Natural killer cell treated with Interleukin-12 subunit alpha and Interleukin-12 subunit beta and Interleukin-15 and Interleukin-18, amount 100 ng/mL, for 72 hours (primary cell): ENCODE measurements at regions not wholly inside any gene's neighbourhood (a gene's known extent, or its start where the extent isn't known, plus 50 kb on each side); places are given as distances from the start of the nearest gene placed in this dataset.

Experiments used
- ATAC-seq, 2 donors: fragments of 150-1000 bp; cut with Tn5 transposase in 1 of 2; sonication (Bioruptor Pico), chemical (Tn5 transposase) in 1 of 2; 2 replicates each; pipeline ENCODE4 v1.10.0; 2021
- DNase-seq: peaks from one replicate; pipeline ENCODE4 v3.0.0; 2022; ENCODE audit warnings: low spot score
- H3K27ac Mint-ChIP-seq, 2 donors: 1 replicate in 1 of 2; 2 replicates in 1 of 2; pipeline ENCODE4 v1.8.0; 2022; ENCODE audit warnings: mixed read lengths in 2 of 2, mild to moderate bottlenecking in 1 of 2, moderate library complexity in 1 of 2
- H3K27me3 Mint-ChIP-seq, 2 donors: 1 replicate in 1 of 2; 2 replicates in 1 of 2; pipeline ENCODE4 v1.8.0; 2022; ENCODE audit warnings: mixed read lengths in 2 of 2
- H3K36me3 Mint-ChIP-seq: one replicate; pipeline ENCODE4 v1.8.0; 2022; ENCODE audit warnings: mixed read lengths
- H3K4me1 Mint-ChIP-seq, 2 donors: 1 replicate in 1 of 2; 2 replicates in 1 of 2; pipeline ENCODE4 v1.8.0; 2022; ENCODE audit warnings: low read depth in 2 of 2, mixed read lengths in 2 of 2, mild to moderate bottlenecking in 1 of 2
- H3K4me3 Mint-ChIP-seq: one replicate; pipeline ENCODE4 v1.8.0; 2022; ENCODE audit warnings: mixed read lengths
- H3K9me3 Mint-ChIP-seq: 2 replicates; pipeline ENCODE4 v1.8.0; 2022; ENCODE audit warnings: mixed read lengths

DNA sequence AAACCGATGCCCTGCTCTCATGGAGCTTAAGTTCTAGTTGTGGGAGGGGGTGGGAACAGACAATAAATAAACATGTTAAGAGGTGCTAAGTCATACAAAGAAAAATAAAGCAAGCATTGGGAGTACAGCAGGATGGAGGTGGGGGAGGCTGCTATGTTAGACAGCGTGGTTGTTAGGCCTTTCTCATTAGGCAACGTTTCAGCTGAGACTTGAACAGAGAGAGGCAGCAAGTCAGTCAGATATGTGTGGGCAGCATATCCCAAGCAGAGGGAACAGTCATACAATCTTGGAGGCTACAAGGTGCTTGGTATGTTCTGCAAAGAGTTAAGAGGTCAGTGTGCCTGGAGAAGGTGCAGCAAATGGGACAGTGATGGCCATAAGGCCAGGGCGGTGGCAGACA lies 97.7 kb upstream of the CCDC196 start:
- H3K36me3 Mint-ChIP-seq = no peaks in the 10 kb centered on the region
- H3K27me3 Mint-ChIP-seq = peaks cover 18 to 38% of the 10 kb centered on the region in 2 donors
- no peak for DNase-seq
- no peaks in the 10 kb centered on the region for H3K4me1 Mint-ChIP-seq
- H3K9me3 Mint-ChIP-seq = no peaks in the 10 kb centered on the region
- no peak overlapping the region for H3K4me3 Mint-ChIP-seq
- H3K27ac Mint-ChIP-seq = no peak overlapping the region
- no peak for ATAC-seq

- H3K9me3 Mint-ChIP-seq = no peaks in the 10 kb centered on the region
- H3K4me3 Mint-ChIP-seq = no peak overlapping the region
- DNase-seq (no peak), ATAC-seq (no peak)
- no peaks in the 10 kb centered on the region for H3K36me3 Mint-ChIP-seq
- H3K27me3 Mint-ChIP-seq = peaks cover 18 to 38% of the 10 kb centered on the region in 2 donors
- no peak overlapping the region for H3K27ac Mint-ChIP-seq
- H3K4me1 Mint-ChIP-seq = no peaks in the 10 kb centered on the region
Measured at GRCh38 chr14:66389481-66389880, 96.7 kb upstream of the CCDC196 start.

DNA sequence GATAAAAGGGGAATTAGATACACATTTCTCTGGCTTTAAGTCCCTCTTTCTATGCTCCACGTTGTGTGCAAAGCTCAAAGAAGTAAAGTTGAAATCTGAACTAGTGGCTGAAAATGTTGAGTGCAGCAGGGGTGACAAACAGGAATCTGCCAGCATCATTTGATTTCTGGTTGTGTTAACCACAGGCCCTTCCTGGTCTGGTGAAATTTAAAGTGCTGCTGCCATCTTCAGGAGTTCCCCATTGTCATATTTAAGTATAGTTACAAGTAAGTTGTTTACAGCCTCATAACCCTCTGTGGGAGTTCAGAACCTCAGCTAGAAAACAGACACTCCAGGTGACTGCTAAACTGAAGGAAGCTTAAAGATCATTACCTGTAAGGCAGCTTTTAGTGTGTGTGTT lies 90.9 kb upstream of the CCDC196 start:
- peaks cover 7% of the 10 kb centered on the region in 2 donors for H3K4me1 Mint-ChIP-seq
- H3K4me3 Mint-ChIP-seq = no peak overlapping the region
- ATAC-seq = peak; percentile 62 to 70
- H3K27ac Mint-ChIP-seq = no peak overlapping the region
- peaks cover 10 to 15% of the 10 kb centered on the region in 2 donors for H3K27me3 Mint-ChIP-seq
- DNase-seq = no peak
- no peaks in the 10 kb centered on the region for H3K36me3 Mint-ChIP-seq
- no peaks in the 10 kb centered on the region for H3K9me3 Mint-ChIP-seq

- no peak overlapping the region for H3K27ac Mint-ChIP-seq
- DNase-seq (no peak), ATAC-seq (no peak)
- H3K27me3 Mint-ChIP-seq = peaks cover 10 to 13% of the 10 kb centered on the region in 2 donors
- H3K36me3 Mint-ChIP-seq = no peaks in the 10 kb centered on the region
- H3K9me3 Mint-ChIP-seq = no peaks in the 10 kb centered on the region
- H3K4me1 Mint-ChIP-seq = peaks cover 7% of the 10 kb centered on the region in 2 donors
- no peak overlapping the region for H3K4me3 Mint-ChIP-seq
Measured at GRCh38 chr14:66396164-66396563, 90.0 kb upstream of the CCDC196 start.

GRCh38 chr14:66398437-66398836 lies 87.7 kb upstream of the CCDC196 start:
- Mint-ChIP-seq H3K4me3 (no peak overlapping the region), H3K36me3 (no peaks in the 10 kb centered on the region), H3K27me3 (no peaks in the 10 kb centered on the region), H3K27ac (no peak overlapping the region), H3K9me3 (no peaks in the 10 kb centered on the region), H3K4me1 (peaks cover 7% of the 10 kb centered on the region in 2 donors)
- ATAC-seq = no peak
- no peak for DNase-seq

- Mint-ChIP-seq H3K27ac (no peak overlapping the region), H3K27me3 (peaks cover 0 to 8% of the 10 kb centered on the region in 2 donors), H3K36me3 (no peaks in the 10 kb centered on the region), H3K4me3 (no peak overlapping the region), H3K4me1 (no peaks in the 10 kb centered on the region), H3K9me3 (no peaks in the 10 kb centered on the region)
- DNase-seq (no peak), ATAC-seq (no peak)
Measured at GRCh38 chr14:66401449-66402095, 84.6 kb upstream of the CCDC196 start.

DNA sequence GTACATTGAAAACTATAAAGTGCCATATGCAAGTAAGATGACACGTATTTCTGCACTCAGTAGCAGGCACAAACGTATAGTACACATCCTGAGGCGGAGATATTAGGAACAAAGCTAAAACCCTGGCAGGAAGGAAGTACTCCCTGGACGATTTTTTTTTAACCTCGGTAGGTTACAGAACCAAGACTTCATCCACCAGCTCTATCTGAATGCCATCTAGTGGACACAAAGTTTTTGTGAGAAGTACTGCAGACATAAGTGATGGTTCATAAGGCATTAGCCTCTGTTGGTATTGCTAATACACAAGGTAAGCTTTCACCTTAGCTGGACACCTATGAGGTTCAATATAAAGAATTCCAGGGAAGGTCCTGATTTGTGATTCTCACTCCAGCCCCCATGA lies 83.0 kb upstream of the CCDC196 start:
- no peak for ATAC-seq
- Mint-ChIP-seq H3K27me3 (peaks cover 0 to 15% of the 10 kb centered on the region in 2 donors), H3K4me3 (no peak overlapping the region)

GRCh38 chr14:66404051-66404545 lies 82.1 kb upstream of the CCDC196 start:
- H3K4me1 Mint-ChIP-seq = no peaks in the 10 kb centered on the region
- no peaks in the 10 kb centered on the region for H3K9me3 Mint-ChIP-seq
- DNase-seq (no peak), ATAC-seq (no peak)
- H3K36me3 Mint-ChIP-seq = no peaks in the 10 kb centered on the region
- no peak overlapping the region for H3K27ac Mint-ChIP-seq
- H3K4me3 Mint-ChIP-seq = no peak overlapping the region
- H3K27me3 Mint-ChIP-seq = peaks cover 0 to 15% of the 10 kb centered on the region in 2 donors

More for the DNA sequence above, 83.0 kb upstream of the CCDC196 start:
- DNase-seq = no peak
- Mint-ChIP-seq H3K4me1 (no peaks in the 10 kb centered on the region), H3K36me3 (no peaks in the 10 kb centered on the region), H3K9me3 (no peaks in the 10 kb centered on the region), H3K27ac (no peak overlapping the region)

DNA sequence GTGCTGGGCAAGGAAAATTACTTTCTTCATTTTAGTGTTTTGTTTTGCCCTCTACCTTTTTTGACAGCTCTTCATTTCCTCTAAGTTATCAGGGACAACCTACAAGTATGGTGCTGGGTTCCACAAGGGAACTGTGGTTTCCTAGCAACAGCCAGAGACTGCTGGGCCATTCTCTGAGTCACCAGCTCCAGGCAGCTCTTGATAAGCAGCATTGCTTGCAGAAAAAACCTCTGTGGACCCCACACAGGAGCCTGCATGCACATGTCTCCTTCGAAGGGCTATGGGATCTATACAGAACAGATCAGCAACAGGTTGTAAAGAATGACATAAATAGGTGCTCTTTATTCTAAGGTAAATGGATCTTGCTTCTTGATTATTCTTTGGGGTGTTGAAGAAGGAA lies 81.0 kb upstream of the CCDC196 start:
- DNase-seq (no peak), ATAC-seq (no peak)
- H3K27me3 Mint-ChIP-seq = peaks cover 0 to 20% of the 10 kb centered on the region in 2 donors
- H3K36me3 Mint-ChIP-seq = no peaks in the 10 kb centered on the region
- no peak overlapping the region for H3K4me3 Mint-ChIP-seq
- H3K4me1 Mint-ChIP-seq = no peaks in the 10 kb centered on the region
- H3K9me3 Mint-ChIP-seq = no peaks in the 10 kb centered on the region
- no peak overlapping the region for H3K27ac Mint-ChIP-seq

DNA sequence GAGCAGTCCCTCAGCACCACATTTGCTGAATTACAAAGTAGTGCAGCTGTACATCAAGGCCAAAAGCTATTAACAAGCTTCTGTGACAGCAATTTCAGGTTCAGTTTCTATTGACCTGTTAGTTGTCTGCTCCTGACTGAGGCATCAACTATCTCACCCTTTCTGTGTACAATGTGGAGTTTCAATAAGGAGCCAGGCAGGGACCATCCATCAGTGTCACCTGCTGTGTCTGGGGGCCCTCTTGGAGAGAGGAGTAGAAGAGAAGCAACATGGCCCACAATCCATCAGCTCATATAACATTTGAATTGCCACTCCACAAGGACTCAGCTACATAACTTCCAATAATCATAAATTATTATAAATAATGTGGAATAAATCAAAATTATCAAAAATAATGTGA lies 72.3 kb upstream of the CCDC196 start:
- Mint-ChIP-seq H3K4me1 (no peaks in the 10 kb centered on the region), H3K9me3 (no peaks in the 10 kb centered on the region), H3K27me3 (peaks cover 3 to 22% of the 10 kb centered on the region in 2 donors), H3K27ac (no peak overlapping the region), H3K4me3 (no peak overlapping the region), H3K36me3 (no peaks in the 10 kb centered on the region)
- no peak for DNase-seq
- ATAC-seq = no peak

GRCh38 chr14:66414511-66414910 lies 71.7 kb upstream of the CCDC196 start:
- peaks cover 3 to 22% of the 10 kb centered on the region in 2 donors for H3K27me3 Mint-ChIP-seq
- H3K9me3 Mint-ChIP-seq = no peaks in the 10 kb centered on the region
- no peak overlapping the region for H3K27ac Mint-ChIP-seq
- H3K4me1 Mint-ChIP-seq = no peaks in the 10 kb centered on the region
- H3K4me3 Mint-ChIP-seq = no peak overlapping the region
- DNase-seq = no peak
- no peak for ATAC-seq
- H3K36me3 Mint-ChIP-seq = no peaks in the 10 kb centered on the region

DNA sequence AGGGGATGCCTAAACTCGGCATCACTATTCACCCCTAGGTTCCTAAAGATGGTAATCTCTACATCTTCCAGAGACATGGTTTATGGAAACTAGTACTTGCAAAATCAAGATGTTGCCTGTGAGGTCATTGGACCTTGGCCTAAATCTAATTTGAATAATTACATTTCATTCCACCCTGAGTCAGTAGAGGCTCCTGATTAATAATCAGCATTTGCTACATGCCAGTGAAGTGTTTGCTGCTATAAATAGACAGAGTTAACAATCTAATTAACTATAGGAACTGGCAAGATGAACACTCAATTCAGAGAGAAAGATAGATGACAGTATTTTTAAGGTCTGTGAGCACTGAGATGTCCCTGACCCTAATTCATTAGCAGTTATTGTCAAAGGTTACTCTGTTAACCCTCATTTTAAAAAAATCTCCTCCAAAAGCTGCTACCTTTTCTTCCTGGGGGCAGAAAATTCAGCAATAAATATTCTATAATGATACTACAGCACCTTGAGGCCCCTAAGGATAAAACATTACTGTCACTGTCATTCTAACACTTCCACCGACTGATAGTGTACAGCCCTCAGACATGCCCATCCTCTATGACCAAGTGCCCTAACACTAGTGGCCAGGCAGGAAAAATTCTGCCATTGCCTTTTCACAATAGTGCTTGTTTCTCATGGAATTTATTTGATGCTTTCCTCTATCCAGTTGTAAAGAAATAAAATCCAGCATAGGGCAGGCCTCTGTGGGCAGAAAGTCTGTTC lies 65.7 kb upstream of the CCDC196 start:
- H3K27ac Mint-ChIP-seq = no peak overlapping the region
- no peak for ATAC-seq
- H3K4me3 Mint-ChIP-seq = no peak overlapping the region
- no peaks in the 10 kb centered on the region for H3K27me3 Mint-ChIP-seq
- no peaks in the 10 kb centered on the region for H3K4me1 Mint-ChIP-seq
- H3K9me3 Mint-ChIP-seq = no peaks in the 10 kb centered on the region
- no peak for DNase-seq
- no peaks in the 10 kb centered on the region for H3K36me3 Mint-ChIP-seq

DNA sequence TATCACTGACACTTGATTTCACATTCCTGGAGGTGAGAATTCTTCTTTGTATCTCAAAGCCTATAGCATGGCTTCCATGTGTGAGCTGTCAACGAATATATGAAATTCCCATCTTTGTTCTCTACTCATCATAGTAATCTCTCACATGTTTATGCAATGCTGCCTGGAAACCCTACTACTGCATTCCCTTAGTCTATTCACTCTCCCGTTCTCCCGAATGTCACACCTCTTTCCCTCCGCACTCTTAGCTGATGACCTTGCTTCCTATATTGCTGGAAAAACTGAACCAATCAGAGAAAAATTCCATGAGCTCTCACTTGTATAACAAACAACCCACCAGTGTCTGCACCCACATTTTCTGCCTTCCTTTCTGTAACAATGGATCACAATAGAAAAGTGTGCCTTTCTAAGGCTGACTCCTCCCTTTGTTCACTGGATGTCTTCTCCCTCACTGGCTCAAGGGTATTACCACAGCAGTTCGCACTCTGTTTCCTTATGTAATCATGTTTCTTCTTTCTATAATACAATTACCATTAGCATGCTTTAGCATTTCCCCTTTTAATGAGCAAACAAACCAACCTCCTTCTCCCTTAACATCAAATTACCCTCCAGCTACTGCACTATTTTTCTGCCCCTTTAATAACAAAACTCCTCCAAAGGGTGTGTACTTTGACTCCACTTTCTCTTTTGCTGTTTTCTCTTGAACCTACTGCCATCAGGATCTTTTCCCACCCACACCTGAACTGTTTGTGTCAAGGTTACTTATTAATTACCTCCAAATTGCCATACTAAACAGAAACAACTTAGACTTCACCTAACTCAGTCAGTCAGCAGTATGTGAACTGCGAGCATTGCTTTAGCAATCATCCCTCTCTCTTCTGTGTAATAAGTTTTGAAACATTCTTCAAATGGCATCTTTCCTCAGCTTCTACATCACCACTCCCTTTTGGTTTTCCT lies 63.9 kb upstream of the CCDC196 start:
- Mint-ChIP-seq H3K27me3 (peaks cover 0 to 2% of the 10 kb centered on the region in 2 donors), H3K9me3 (no peaks in the 10 kb centered on the region), H3K36me3 (no peaks in the 10 kb centered on the region), H3K27ac (no peak overlapping the region), H3K4me1 (no peaks in the 10 kb centered on the region), H3K4me3 (no peak overlapping the region)
- DNase-seq (no peak), ATAC-seq (no peak)
